GM13976 (cell line): ENCODE measurements at regions not wholly inside any gene's neighbourhood (a gene's known extent, or its start where the extent isn't known, plus 50 kb on each side); places are given as distances from the start of the nearest gene placed in this dataset.

Experiments
- DNase-seq: peaks from one replicate; pipeline ENCODE4 v3.0.0; 2012; ENCODE audit warnings: low spot score
- CTCF ChIP-seq: IDR thresholded peaks from 2 replicates; pipeline ENCODE4 v1.5.1; 2012; ENCODE audit warnings: borderline replicate concordance, mild to moderate bottlenecking; ENCODE audit not compliant: insufficient read depth; ENCODE audit errors: extremely low read depth, missing control alignments, control extremely low read depth
- in situ Hi-C: fragments of 300-500 bp; cut with MboI; formaldehyde crosslinking; loops from one replicate; pipeline ENCODE4 v1.12.0; 2022; ENCODE audit warnings: low sequenced_read_pairs, mixed read lengths, inconsistent platforms; ENCODE audit not compliant: unreplicated experiment

DNA sequence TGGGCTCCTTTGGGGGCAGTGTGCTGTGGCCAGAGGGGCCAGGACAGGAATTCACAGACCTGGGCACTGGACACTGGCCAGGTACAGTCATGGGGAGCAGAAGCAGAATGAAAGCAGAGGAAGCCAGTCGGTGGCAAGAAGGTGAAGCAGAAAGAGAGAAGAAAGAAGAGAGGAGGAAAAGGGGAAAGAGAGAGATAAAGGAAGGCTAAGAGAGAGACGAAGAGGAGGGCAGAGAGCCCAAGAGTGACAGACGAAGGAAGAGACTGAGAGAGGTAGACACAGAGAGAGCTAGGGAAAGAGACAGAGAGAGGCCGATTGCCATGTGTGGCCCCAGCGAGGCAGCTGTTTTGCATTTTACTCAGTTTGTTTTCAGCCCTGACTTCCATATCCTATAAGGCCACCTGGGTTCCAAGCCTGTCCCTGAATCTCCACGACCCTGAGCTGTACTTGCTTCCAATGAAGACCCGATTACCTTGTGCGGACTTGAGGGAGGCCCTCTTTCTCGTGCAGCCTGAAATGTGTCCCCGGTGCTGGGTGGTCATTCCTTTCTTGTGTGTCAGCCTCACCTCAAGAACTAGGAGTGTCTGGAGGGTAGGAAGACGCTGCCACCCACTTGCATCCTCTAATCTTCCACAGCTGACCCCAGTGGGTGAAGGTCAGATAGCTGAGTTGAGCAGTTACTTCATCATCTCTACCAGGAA, 73.9 kb downstream of the LSM3 start:
- TF ChIP-seq CTCF = no peak
- DNase-seq = no peak
- in situ Hi-C loops = no loop called here

- in situ Hi-C loops = no loop called here
- TF ChIP-seq CTCF = no peak
- no peak for DNase-seq
These were observed 74.5 kb downstream of the LSM3 start for GRCh38 chr3:14253022-14253706.

DNA sequence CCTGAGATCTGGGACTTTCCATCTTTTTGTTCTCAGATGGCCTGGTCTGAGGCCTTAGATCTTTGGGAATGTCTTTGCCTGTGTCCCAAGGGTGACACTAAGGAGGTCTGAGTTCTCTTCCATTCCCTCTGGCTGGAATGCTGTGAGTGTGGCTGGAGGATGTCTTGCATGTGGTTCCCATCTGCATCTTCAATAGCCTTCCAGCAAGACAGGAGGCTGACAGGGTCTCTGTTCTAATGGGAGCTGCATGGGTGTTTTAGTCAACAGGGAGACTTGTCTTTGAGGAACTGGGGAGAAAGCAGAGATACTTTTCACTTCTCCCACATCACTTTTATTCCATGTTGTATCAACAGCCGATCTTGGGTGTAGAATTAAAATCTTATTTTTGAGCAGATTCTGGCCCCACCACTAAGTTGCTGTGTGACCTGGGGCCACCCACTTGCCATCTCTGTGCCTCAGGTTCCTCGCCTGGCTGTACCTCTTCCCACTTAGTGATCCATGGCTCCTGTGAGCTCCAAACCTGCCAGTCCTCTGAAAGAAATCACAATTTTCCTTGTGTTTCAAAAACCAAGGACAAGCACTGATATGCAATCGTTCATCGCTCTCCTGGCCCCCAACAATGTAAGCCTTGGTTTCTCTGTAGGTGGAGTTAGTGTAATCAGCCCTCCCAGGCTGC, 75.2 kb downstream of the LSM3 start:
- TF ChIP-seq CTCF = no peak
- no peak for DNase-seq
- in situ Hi-C loops = no loop called here

- TF ChIP-seq CTCF = no peak
- in situ Hi-C loops = no loop called here
- no peak for DNase-seq
These were observed 76.4 kb downstream of the LSM3 start for GRCh38 chr3:14254812-14255702.

DNA sequence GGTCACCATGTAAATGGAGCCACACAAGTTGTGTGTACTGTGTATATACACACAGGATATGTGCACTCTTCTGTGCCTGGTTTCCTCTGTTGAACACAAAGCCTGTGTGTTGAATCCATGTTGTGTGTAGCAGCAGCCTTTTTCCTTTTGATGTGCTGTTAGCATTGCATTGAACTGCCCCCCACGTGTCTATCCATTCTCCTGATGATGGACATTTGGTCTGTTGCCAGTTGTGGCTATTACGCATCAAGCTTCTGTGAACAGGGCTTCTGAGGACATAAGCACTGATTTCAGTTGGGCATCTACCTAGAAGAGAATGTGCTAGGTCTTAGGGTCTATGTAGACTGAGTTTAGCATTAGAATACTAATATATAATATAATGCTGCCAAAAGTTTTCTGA, 77.4 kb downstream of the LSM3 start:
- no peak for TF ChIP-seq CTCF
- in situ Hi-C loops = no loop called here
- DNase-seq = no peak
